HFFc6 (cell line): ENCODE measurements at regions not wholly inside any gene's neighbourhood (a gene's known extent, or its start where the extent isn't known, plus 50 kb on each side); places are given as distances from the start of the nearest gene placed in this dataset.

ENCODE experiments used
- DNase-seq: peaks from one replicate; pipeline ENCODE4 v3.0.0-alpha.2; 2018
- H3K27ac Mint-ChIP-seq: 2 replicates; pipeline ENCODE4 v1.8.0; 2020; ENCODE audit warnings: mild to moderate bottlenecking, mixed read lengths
- H3K27me3 Mint-ChIP-seq: 2 replicates; pipeline ENCODE4 v1.8.0; 2021; ENCODE audit warnings: mild to moderate bottlenecking, moderate library complexity, mixed read lengths; ENCODE audit not compliant: insufficient read depth
- H3K36me3 Mint-ChIP-seq: 2 replicates; pipeline ENCODE4 v1.8.0; 2021; ENCODE audit warnings: low read depth, mixed read lengths
- H3K4me1 Mint-ChIP-seq: 2 replicates; pipeline ENCODE4 v1.8.0; 2020; ENCODE audit warnings: low read depth, mixed read lengths
- H3K4me3 Mint-ChIP-seq: 2 replicates; pipeline ENCODE4 v1.8.0; 2020; ENCODE audit warnings: mild to moderate bottlenecking, moderate library complexity, mixed read lengths
- H3K9me3 Mint-ChIP-seq: 2 replicates; pipeline ENCODE4 v1.8.0; 2020; ENCODE audit warnings: mild to moderate bottlenecking, mixed read lengths
- TF ChIP-seq, protein P1 (sequence below): fragments of 200-600 bp; sonication (generic); IDR thresholded peaks from 2 replicates; pipeline ENCODE4 v1.5.0; 2021; ENCODE audit warnings: antibody characterized with exemption, mild to moderate bottlenecking

- Mint-ChIP-seq H3K9me3 (peaks cover 32% of the 10 kb centered on the region), H3K36me3 (no peaks in the 10 kb centered on the region), H3K4me3 (no peak overlapping the region), H3K4me1 (no peaks in the 10 kb centered on the region), H3K27ac (no peak overlapping the region), H3K27me3 (no peaks in the 10 kb centered on the region)
- TF ChIP-seq, protein P1, sequence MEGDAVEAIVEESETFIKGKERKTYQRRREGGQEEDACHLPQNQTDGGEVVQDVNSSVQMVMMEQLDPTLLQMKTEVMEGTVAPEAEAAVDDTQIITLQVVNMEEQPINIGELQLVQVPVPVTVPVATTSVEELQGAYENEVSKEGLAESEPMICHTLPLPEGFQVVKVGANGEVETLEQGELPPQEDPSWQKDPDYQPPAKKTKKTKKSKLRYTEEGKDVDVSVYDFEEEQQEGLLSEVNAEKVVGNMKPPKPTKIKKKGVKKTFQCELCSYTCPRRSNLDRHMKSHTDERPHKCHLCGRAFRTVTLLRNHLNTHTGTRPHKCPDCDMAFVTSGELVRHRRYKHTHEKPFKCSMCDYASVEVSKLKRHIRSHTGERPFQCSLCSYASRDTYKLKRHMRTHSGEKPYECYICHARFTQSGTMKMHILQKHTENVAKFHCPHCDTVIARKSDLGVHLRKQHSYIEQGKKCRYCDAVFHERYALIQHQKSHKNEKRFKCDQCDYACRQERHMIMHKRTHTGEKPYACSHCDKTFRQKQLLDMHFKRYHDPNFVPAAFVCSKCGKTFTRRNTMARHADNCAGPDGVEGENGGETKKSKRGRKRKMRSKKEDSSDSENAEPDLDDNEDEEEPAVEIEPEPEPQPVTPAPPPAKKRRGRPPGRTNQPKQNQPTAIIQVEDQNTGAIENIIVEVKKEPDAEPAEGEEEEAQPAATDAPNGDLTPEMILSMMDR = no peak
- DNase-seq = no peak
Observed at GRCh38 chr11:38990139-38990538, 2392.1 kb upstream of the RAG2 start.

DNA sequence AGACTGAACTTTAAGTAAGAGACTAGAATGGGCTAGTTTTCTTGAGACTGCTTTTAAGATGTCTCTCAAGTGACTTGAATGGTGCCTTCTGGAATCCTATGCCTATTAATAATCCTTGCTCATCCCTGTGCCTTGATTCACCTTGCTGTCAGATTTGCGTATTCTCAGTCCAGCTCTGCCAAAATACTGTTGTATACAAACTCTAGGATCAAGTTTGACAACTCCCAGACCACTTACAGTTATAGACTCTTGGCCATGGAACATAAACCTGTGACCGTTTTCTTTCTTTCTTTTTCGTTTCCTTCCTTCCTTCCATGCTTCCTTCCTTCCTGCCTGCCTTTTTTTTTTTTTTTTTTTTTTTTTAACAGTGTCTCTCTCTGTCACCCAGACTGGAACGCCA lies 2390.9 kb upstream of the RAG2 start:
- Mint-ChIP-seq H3K27me3 (no peaks in the 10 kb centered on the region), H3K4me3 (no peak overlapping the region), H3K27ac (no peak overlapping the region), H3K9me3 (peaks cover 31% of the 10 kb centered on the region), H3K36me3 (no peaks in the 10 kb centered on the region), H3K4me1 (no peaks in the 10 kb centered on the region)
- no peak for DNase-seq
- TF ChIP-seq, protein P1 = no peak

DNA sequence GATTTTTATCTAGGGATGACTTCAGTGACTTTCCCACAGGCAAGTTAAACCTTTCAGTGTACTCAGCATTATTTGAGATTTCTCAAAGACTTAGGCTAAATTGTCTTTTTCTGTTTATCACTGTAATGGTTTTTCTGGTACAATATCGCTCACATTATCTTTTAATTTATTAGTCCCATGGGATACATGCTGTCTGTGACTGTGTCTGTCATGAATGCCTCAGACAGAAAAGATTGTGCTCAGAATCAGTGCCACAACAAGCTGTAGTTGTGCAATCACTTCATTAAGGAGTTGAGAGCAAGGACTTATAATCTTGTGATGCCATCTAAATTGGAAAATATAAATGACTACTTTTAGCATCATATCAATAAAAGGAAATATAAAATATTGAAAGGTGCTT lies 2374.2 kb upstream of the RAG2 start:
- TF ChIP-seq, protein P1 = no peak
- no peaks in the 10 kb centered on the region for H3K36me3 Mint-ChIP-seq
- H3K4me3 Mint-ChIP-seq = no peak overlapping the region
- H3K27ac Mint-ChIP-seq = no peak overlapping the region
- H3K9me3 Mint-ChIP-seq = peaks cover 4% of the 10 kb centered on the region; the same call in 1 of the 2 replicates
- H3K27me3 Mint-ChIP-seq = no peaks in the 10 kb centered on the region
- H3K4me1 Mint-ChIP-seq = no peaks in the 10 kb centered on the region
- DNase-seq = no peak

DNA sequence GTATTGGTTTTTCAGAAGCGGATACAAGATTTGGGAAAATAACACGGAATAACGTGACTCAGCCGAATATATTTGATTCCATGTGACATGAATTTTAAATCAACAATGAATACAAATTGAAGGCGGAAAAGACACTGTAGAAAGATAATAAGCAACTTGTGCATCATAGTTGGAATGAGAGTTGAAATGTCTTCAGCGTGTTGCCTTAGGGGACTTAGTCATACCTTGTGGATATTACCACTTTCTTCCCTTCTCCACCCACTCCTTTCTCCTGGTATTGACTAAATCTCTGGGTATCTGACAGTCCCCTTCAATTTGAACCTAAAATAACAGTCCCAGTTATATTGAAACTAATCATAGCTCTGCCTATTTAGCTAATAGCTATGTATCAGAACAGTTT lies 2373.1 kb upstream of the RAG2 start:
- Mint-ChIP-seq H3K27me3 (no peaks in the 10 kb centered on the region; the same call in 1 of the 2 replicates), H3K36me3 (no peaks in the 10 kb centered on the region), H3K4me3 (no peak overlapping the region), H3K27ac (no peak overlapping the region), H3K4me1 (no peaks in the 10 kb centered on the region), H3K9me3 (peaks cover 4% of the 10 kb centered on the region; the same call in 1 of the 2 replicates)
- TF ChIP-seq, protein P1 = no peak
- DNase-seq = no peak

DNA sequence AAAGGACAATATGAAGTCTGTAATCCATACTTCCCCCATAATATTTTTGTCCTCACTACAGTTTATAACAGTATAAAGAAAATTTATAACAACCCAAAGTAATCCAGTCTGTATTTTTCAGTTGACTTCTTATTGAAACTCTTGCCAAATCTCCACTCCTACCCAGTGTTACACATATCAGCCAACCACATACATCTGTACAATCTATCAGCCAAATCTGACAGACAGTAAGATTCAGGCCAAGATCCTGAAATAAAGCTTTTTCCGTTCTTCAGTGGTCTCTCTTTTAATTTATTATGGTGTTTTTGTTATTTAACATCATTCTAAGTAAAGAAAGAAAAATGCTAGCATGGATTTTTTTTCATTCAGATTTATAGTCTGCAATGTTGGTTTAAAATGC lies 2370.9 kb upstream of the RAG2 start:
- TF ChIP-seq, protein P1 = no peak

DNA sequence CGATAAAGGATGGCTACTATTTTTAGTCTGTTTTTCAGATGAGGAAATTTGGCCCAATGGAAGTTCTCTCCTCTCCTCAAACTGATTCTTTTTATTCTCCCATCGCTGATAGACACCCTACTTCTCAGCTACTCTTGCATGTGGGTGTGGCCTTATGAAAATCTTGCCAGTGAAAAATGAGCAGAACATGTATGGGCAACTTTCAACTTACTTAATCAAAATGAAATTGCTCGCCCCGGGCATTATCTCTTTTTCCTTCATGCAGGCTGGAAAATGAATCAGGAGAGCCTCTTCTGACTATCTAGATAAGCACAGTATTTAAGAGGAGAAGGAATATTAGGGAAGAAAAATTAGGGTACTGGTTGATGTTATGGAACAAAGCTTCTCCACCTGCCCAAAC lies 2354.7 kb upstream of the RAG2 start:
- Mint-ChIP-seq H3K36me3 (no peaks in the 10 kb centered on the region), H3K27me3 (no peaks in the 10 kb centered on the region), H3K9me3 (peaks cover 18% of the 10 kb centered on the region), H3K4me1 (no peaks in the 10 kb centered on the region), H3K4me3 (no peak overlapping the region), H3K27ac (no peak overlapping the region)
- DNase-seq = no peak
- TF ChIP-seq, protein P1 = no peak

More for the DNA sequence above, 2370.9 kb upstream of the RAG2 start:
- no peak for DNase-seq
- no peaks in the 10 kb centered on the region for H3K36me3 Mint-ChIP-seq
- no peak overlapping the region for H3K4me3 Mint-ChIP-seq
- H3K4me1 Mint-ChIP-seq = no peaks in the 10 kb centered on the region
- no peak overlapping the region for H3K27ac Mint-ChIP-seq
- H3K9me3 Mint-ChIP-seq = peaks cover 9% of the 10 kb centered on the region
- no peaks in the 10 kb centered on the region; the same call in 1 of the 2 replicates for H3K27me3 Mint-ChIP-seq
